Lower leg skin (tissue), 3 donors: ENCODE measurements at regions not wholly inside any gene's neighbourhood (a gene's known extent, or its start where the extent isn't known, plus 50 kb on each side); places are given as distances from the start of the nearest gene placed in this dataset.

ENCODE experiments used
- CTCF ChIP-seq, 3 donors: fragments of 450-650 bp; IDR thresholded peaks; one replicate each; pipeline ENCODE4 v1.5.1; 2016; ENCODE audit warnings: antibody characterized with exemption in 3 of 3, mild to moderate bottlenecking in 3 of 3, moderate library complexity in 2 of 3
- POLR2A ChIP-seq, 2 donors: fragments of 450-650 bp; IDR thresholded peaks; one replicate each; pipeline ENCODE4 v1.6.1; 2016 to 2017; ENCODE audit warnings: antibody characterized with exemption in 2 of 2, mild to moderate bottlenecking in 1 of 2, moderate library complexity in 1 of 2

DNA sequence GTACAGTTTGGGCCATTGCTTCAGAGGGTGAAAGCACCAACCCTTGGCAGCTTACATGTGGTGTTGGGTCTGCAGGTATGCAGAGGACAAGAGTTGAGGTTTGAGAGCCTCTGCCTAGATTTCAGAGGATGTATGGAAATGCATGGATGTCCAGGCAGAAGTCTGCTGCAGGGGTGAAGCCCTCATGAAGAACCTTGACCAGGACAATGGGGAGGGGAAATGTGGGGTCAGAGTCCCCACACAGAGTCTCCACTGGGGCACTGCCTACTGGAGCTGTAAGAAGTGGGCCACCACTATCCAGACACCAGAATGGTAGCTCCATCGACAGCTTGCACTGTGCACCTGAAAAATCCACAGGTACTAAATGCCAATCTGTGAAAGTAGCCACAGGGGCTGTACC, 113.6 kb upstream of the SPATA31C2 start:
- TF ChIP-seq CTCF (IDR thresholded peaks at IDR 0.05) (no peak), POLR2A (IDR thresholded peaks at IDR 0.05) (no peak)
